Thoracic aorta (tissue), 2 donors: ENCODE measurements at regions not wholly inside any gene's neighbourhood (a gene's known extent, or its start where the extent isn't known, plus 50 kb on each side); places are given as distances from the start of the nearest gene placed in this dataset.

Experiments
- ATAC-seq: fragments of 150-250 bp; one replicate; pipeline ENCODE4 v1.8.0; 2017; ENCODE audit warnings: low read depth; ENCODE audit not compliant: insufficient number of reproducible peaks, low FRiP score
- DNase-seq: peaks from one replicate; pipeline ENCODE4 v3.0.0-alpha.2; 2020; ENCODE audit warnings: low spot score
- H3K27ac ChIP-seq, 2 donors: fragments of 200-600 bp; sonication (generic); 1 replicate in 1 of 2; 2 replicates in 1 of 2; pipeline ENCODE4 v1.5.1; 2016; ENCODE audit warnings: mild to moderate bottlenecking in 2 of 2, moderate library complexity in 2 of 2
- H3K27me3 ChIP-seq: fragments of 200-600 bp; sonication (generic); replicated peaks from 2 replicates; pipeline ENCODE4 v1.6.0; 2016; ENCODE audit warnings: mild to moderate bottlenecking; ENCODE audit not compliant: insufficient read depth
- H3K36me3 ChIP-seq: fragments of 200-600 bp; sonication (generic); one replicate; pipeline ENCODE4 v1.5.1; 2016
- H3K4me1 ChIP-seq, 2 donors: fragments of 200-600 bp; sonication (generic); 1 replicate in 1 of 2; 2 replicates in 1 of 2; pipeline versions ENCODE4 v1.5.1 to v1.6.0; 2016; ENCODE audit warnings: low read depth in 2 of 2, mild to moderate bottlenecking in 1 of 2; ENCODE audit not compliant: control insufficient read depth in 1 of 2
- H3K4me3 ChIP-seq: fragments of 200-600 bp; sonication (generic); 2 replicates; pipeline ENCODE4 v1.5.1; 2016; ENCODE audit warnings: mild to moderate bottlenecking
- H3K9me3 ChIP-seq: fragments of 200-600 bp; sonication (generic); 2 replicates; pipeline ENCODE4 v1.5.1; 2016
- CTCF ChIP-seq: fragments of 200-600 bp; sonication (generic); IDR thresholded peaks from one replicate; pipeline ENCODE4 v1.5.1; 2019; ENCODE audit warnings: antibody characterized with exemption

DNA sequence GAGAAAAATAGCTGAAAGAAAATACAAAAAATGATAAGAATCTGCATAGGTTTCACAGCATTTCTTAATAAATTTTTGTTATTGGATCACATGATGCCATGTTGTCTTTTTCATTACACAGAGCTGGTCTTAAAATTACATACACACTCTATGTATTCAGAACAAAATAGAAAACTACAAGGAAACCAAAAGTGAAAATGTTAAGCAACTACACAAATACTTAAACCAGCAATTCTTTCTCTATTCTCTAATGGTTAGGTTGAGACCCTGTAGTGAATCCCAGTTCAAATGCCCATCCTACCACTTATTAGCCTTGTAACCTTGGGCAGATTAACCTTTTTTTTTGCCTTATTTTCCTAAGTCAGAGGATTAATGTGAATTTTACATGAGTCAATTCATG, 2311.2 kb downstream of the PCDH7 start:
- no peak overlapping the region for H3K4me3 ChIP-seq
- H3K9me3 ChIP-seq = no peaks in the 10 kb centered on the region
- no peak for DNase-seq
- TF ChIP-seq CTCF = no peak
- no peaks in the 10 kb centered on the region for H3K27me3 ChIP-seq
- no peaks in the 10 kb centered on the region for H3K36me3 ChIP-seq
- H3K4me1 ChIP-seq = no peaks in the 10 kb centered on the region
- ATAC-seq = no peak
- H3K27ac ChIP-seq = no peak overlapping the region

DNA sequence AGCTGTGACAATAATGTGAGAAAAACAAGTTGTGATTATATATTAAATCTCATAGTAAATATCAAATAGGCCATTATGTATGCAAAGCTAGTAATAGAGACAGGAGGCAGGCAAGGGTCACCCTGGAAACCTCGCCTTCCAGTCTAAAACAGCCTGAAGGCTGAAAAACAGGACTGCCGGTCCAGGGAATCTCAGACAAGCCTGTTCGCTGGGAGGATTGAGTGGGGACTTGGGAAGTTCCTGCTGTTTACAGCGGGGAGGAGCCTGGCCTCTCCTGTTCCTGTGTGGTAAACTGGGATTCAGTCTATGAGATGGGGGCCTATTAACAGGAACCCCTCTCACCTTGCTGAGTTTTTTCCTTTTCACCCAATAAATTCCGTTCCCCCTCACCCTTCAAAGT, 2317.3 kb downstream of the PCDH7 start:
- no peak for TF ChIP-seq CTCF
- Histone ChIP-seq H3K9me3 (no peaks in the 10 kb centered on the region), H3K4me3 (no peak overlapping the region), H3K27me3 (no peaks in the 10 kb centered on the region), H3K4me1 (no peaks in the 10 kb centered on the region), H3K36me3 (no peaks in the 10 kb centered on the region), H3K27ac (no peak overlapping the region)
- ATAC-seq (no peak), DNase-seq (no peak)

DNA sequence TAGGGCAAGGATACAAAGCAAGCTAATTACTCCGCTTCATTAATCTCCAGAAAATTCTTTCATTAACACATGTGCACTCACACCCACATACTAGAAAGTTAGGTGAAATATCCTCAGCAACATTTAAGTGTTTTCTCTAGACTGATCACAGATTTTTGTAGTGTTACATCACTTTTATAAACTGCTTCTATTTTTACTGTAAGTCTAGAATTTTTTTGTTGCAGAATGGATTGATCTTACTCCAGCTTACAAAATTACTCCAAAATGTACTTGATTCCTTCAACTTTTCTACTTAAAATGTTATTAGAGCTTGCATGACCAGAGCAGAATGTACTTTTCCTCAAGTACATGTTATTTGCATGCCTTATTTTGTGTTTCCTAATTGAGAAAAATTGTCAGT, 2325.2 kb downstream of the PCDH7 start:
- ATAC-seq (no peak), DNase-seq (no peak)
- Histone ChIP-seq H3K4me3 (no peak overlapping the region), H3K27ac (no peak overlapping the region), H3K9me3 (no peaks in the 10 kb centered on the region), H3K27me3 (no peaks in the 10 kb centered on the region), H3K4me1 (no peaks in the 10 kb centered on the region), H3K36me3 (no peaks in the 10 kb centered on the region)
- TF ChIP-seq CTCF = no peak

GRCh38 chr4:33052241-33052640, 2332.1 kb downstream of the PCDH7 start:
- TF ChIP-seq CTCF = no peak
- ATAC-seq (no peak), DNase-seq (no peak)
- no peaks in the 10 kb centered on the region for H3K36me3 ChIP-seq
- H3K27ac ChIP-seq = no peak overlapping the region
- no peaks in the 10 kb centered on the region for H3K4me1 ChIP-seq
- H3K4me3 ChIP-seq = no peak overlapping the region
- H3K27me3 ChIP-seq = no peaks in the 10 kb centered on the region
- no peaks in the 10 kb centered on the region for H3K9me3 ChIP-seq

DNA sequence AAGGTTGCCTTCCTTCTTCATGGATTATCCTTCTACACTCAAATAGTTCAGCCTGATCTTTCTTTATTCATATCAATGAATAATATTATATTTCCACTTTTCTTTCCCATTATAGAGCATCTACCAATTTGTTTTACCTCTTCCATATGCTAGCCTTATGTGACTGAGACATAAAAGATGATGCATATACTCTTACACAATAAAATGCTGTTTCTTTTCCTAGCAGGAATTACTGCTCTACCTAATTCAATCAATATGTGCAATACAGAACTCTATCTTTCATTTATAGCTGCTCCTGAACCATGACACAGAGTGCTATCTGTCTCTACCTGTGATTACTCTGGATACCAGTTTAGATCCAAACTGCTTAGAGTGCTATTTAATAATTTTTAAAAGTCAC, 2334.0 kb downstream of the PCDH7 start:
- Histone ChIP-seq H3K27me3 (no peaks in the 10 kb centered on the region), H3K4me3 (no peak overlapping the region), H3K4me1 (no peaks in the 10 kb centered on the region), H3K36me3 (no peaks in the 10 kb centered on the region), H3K27ac (no peak overlapping the region), H3K9me3 (no peaks in the 10 kb centered on the region)
- ATAC-seq = no peak
- no peak for TF ChIP-seq CTCF
- DNase-seq = no peak
